ENCODE measurements at regions not wholly inside any gene's neighbourhood (a gene's known extent, or its start where the extent isn't known, plus 50 kb on each side); places are given as distances from the start of the nearest gene placed in this dataset.

- DNase-seq = no peak
Measured at GRCh38 chr11:26278354-26278753, 53.6 kb upstream of the ANO3 start.

All from suppressor macrophage treated with lipopolysaccharide for 4 hours (primary cell).